Activated CD8-positive, alpha-beta memory T cell treated with anti-CD3 and anti-CD28 coated beads, Interleukin-2, amount 50 U/mL, for 1 hour (primary cell): ENCODE measurements at regions not wholly inside any gene's neighbourhood (a gene's known extent, or its start where the extent isn't known, plus 50 kb on each side); places are given as distances from the start of the nearest gene placed in this dataset.

Experiments used
- DNase-seq: peaks from one replicate; pipeline ENCODE4 v3.0.0-alpha.2; 2020; ENCODE audit errors: extremely low read depth

DNA sequence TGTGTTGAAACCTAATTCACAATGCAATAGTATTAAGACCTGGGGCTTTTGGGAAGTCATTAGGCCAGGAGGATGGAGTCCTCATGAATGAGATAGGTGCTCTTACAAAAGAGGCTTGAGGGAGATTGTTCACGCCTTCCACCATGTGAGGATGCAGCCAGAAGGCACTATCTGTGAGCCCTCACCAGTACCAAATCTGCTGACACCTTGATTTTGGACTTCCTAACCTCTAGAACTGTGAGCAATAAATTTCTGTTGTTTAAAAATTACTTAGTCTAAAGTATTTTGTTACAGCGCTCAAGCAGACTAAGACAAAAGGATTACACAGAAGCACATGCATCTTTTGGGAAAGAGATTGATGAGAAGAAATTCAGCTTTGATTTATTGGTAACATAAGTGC, 232.9 kb upstream of the NR4A3 start:
- no peak for DNase-seq

DNA sequence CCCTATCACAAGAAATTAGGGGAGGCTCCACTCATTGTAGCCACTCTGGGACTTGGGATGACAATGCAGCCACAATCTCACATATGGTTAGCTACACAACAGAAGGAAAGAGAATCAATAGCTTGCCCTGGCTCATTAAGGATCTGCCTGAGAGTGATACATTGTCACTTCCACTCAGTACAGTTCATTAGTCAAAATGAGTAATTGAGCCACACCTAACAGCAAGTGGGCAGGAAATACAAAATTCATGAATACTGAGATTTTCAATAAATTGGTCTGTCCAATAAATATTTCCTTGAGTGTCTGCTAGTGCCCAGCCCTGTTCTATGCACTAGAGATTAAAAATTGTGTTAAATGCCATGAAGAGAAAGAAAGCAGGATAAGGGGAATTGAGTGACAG, 231.3 kb upstream of the NR4A3 start:
- DNase-seq, result no peak

DNA sequence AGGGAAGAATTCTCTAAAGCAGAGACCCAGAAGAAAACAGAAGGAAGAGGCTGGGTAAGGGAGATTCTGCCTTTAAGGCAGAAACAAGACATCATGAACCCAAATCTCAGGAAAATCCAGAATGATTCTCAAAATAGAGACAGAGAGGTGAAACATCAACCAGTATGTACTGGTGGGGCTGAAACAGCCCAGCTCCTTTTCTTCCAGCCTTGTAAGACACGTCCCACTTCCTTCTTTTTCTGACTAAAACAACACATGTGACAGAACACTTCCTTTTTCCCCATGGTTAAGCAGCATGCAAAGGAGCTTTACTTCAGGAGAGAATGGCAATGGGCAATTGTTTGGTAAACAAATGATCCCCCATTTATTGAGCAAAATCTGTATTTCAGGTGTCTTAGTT, 230.8 kb upstream of the NR4A3 start:
- DNase-seq, result no peak

DNA sequence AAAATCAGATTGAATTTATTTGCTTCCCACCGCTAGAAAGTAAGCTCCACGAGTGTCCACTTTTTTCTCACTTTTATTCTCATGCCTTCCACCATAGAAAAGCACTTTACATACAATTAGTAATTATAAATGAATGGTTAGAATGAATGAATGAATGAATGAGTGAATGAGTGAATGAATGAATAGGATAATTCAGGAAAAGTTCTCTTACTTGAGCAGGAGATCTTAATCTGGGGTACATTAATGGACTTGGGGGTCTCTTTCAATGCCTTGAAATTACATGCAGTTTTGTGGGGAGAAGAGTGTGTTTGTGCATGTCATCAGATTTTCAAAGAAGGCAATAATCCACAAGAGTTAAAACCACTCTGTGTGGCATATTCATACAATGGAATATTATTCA, 229.9 kb upstream of the NR4A3 start:
- DNase-seq, result no peak

DNA sequence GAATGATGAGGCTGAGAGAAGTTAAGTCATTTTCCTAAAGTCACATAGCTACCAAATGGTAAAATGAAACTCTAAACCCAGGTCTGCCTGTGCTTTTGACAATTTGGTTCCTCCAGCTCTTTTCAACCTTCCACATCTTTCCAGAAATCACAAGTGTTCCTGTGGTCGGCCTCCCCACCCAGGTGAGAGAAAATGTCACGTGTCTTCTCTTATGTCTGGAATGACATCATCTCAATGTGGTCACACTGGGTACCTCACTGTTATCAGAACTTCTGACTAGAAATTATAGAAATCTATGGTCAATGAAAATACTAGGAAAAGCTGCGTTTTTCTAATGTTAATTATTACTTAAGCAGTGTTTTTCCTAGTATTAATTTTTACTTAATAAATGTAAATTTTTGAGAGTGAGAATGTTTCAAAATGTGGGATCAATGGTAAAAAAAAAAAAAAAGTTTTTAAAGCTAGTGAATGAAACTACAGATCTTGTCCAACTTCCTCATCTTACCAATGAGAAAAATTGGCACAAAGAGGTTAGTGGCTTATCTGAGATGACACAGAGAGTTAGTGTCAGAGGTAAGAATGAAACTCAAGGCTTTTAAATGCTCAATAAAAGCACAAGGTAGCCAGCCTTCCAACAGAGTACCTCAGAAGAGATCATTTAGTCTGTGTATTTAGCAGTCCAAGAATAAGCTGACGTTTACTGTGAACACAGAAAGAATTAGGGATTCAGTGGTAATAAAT, 228.7 kb upstream of the NR4A3 start:
- no peak for DNase-seq

DNA sequence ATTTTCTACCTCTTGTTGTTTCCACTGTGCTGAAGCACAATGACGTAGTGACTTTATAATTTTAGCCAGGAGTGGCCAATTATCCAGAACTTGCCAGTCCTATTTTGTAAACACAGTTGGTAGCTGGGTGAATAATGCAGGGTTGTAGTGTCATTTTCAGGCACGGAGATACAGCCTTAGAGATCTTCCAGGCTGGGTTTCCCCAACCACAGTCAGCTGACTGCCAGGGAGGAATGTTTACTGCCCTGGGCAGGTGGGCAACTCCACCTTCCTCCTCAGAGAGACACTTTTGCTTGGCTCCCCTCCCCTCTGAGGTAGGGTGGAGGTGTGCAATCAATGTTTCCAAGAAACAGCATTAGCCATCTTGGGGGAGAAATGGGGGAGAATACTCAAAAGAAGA, 228.1 kb upstream of the NR4A3 start:
- no peak for DNase-seq

DNA sequence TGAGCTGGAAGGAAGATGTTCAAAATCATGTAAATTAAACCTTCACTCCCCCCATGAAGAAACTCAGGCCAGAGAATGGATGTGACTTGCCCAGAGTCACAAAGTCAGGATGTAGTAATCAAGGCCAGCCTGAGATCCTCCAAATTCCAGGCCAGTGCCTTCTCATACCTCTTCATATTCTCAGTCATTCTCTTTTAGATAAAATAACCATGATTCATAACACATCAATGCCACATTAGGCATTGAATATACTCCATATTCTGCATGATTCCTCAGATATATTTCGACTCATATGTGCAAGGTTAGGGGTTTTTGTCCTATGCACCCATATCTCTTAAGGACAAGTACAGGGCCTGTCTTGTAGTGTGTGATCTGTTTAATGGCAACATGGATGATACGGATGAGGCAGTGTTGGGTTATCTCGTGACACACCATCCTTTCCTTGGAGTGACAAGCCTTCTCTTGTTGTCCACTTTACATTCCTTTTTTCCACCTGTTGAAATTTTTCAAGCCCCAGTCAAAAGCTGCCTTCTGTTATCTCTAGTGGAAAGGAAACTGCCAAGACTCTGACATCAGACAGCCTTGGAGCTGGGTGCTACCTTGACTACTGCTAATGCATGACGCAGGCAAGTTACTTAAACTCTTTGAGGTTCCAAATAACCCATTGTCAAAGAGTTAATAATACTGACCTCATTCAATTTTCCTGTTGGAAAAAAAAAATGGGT, 227.5 kb upstream of the NR4A3 start:
- no peak for DNase-seq

DNA sequence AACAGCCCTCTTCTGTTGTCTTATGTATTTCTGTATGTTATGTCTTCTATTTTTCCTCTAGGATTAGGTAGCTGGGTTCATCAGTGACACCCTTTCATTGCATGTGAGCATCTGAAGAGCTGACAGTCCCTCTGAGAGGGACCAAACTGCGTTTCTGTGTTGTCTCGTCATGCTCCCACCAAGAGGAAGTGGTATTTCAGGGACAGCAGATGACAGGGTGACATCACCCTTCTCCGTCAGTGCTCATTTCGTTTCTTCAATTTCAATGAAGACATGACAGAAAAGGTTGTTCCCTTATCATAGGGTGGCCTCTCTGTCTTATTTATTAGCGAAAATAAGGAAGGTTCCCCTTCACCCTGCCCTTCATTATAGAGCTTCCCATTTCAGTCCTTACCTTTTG, 225.9 kb upstream of the NR4A3 start:
- DNase-seq, result no peak

DNA sequence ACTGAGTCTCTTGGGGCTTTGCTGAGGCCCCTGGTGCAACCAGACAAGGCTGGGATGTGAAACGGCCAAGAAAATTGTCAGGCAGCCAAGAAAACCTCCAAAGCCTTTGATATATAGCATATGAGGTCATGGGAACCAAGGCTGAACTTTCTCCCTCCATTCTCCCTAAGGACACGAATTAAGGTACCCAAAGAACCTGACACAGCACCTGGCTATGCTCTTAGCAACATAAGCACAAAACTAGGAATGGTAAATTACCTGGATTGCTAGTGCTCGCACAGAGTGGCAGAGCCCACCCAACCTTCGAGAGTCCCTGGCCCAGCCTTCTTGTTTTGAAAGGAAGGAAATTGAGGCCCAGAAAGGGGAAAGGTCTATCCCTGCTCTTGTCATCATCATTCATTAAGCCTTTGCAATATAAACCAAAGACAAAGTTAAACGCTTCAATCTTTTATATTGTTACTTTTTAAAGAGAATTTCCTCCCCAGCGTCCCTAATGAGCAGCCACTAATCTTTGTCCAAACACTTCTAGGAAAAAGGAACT, 220.0 kb upstream of the NR4A3 start:
- no peak for DNase-seq

DNA sequence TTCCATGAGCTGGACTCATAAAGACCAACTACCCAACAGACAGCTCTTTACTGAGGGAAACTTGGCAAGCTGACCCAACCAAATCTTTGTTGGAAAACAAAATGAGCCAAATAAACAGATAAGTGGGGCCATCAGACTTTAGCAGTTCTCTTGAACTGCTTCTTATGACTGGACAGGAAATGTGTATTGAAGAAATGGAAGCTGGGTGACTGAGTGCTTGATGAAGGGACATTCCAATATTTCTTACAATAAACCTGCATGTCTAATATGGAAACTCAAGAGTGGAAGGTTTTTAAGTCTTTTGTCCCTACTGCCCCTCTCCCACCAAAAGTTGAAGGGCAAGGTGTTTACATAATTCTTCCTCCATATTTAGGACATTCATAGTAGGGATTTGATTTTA, 218.8 kb upstream of the NR4A3 start:
- no peak for DNase-seq

DNA sequence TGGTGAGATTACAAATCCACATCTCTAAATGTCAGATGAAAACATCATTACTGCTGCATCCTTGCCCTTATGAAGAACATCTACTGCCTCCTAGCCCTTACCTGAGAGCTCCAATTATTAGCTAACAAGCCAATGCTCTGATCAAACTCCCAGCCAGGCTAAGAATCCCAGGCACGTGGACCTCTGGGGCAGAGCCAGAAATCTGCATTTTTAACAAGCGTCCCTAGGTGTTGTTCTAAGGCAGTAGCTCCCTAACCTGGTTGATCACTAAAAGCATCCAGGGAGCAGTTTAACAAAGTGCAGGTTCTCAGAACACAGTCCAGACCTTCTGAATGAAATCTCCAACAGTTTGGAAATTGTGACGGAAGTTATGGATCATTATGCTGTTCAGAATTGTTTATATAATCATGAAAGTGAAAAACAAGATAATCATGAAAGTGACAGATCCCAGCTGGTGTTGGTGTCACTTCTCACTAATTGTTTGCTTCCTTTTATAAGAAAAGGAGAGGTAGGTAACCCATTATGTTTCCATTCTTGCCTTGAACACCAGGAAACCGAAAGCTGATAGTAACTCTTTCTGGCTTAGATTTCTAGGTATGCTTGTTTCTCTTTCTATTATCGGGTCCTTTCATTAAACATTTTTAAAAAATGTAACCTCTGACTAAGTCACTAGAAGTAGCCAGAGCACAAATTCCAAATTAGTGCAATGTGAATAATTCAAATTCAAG, 216.5 kb upstream of the NR4A3 start:
- DNase-seq, result no peak

DNA sequence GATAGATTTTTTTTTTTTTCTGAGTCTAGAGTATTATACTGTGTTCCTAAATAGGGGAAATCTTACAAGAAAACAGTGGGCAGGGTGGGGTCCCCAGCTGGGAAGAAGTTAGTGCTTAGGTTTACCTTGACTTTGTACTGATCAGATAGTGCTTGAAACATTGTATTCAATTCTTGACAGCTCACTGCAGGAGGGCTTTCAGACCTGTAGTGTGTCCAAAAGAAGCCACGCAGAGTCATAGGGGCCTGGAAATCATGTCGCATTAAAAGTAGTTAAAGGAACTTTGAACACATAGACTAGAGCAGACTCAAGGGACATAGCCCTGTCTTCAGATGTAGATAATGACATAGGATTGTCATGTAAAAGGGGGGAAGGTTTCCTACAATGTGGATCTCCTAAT, 215.4 kb upstream of the NR4A3 start:
- no peak for DNase-seq

DNA sequence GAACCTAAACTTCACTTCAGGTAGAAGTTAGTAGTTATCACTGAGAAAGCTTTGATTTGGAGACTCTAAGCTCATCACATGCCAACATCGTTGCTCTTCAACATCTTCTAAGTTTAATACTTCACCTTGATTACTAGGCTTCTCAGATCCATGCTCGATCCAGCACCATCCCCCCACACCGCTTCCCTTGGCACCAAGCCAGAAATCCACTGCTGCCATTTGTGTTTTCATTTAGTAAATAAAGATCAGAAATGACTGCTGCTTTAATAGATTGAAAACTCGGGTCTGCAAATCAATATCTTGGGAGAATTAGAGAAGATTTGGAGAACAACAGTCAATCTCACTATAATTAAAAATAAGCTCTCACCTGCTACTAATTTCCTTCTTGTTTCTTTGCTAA, 214.7 kb upstream of the NR4A3 start:
- no peak for DNase-seq

DNA sequence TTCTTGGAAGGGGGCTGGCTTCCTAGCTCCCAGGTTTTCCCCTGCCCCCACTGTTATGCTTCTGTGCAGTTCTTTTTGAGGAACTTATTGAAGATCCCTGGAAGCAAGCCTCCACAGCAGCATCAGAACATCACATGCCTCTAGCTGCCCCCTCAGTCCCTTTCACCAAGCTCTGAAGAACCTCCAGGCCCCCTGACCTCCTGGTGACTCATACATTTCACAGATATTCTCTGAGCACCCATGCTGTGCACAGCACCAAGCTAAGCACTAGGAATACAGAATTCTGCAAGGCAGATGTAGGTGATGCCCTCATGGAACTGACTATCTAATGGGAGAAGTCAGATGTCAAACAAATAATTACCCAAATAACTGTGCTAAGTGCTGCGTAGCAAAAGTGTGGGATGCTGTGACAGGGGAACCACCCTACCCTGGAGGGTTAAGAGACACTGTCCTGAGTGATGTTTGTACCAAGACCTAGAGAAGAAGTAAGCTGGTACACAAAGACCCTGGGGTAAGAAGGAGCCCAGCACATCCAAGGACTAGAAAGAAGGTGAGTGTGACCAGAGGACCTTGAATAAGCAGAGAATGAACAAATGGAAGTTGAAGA, 213.7 kb upstream of the NR4A3 start:
- DNase-seq, result no peak

DNA sequence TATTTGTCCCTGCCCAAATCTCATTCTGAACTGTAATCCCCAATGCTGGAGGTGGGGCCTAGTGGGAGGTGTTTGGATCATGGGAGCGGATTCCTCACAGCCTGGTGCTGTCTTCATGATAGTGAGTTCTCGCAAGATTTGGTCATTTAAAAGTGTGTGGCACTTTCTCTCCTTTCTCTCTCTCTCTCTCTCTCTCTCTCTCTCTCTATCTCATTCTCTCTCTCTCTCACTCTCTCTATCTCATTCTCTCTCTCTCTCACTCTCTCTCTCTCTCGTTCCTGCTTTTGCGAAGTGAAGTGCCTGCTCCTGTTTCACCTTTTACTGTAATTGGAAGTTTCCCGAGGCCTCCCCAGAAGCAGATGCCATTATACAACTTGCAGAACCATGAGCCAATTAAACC, 207.3 kb upstream of the NR4A3 start:
- no peak for DNase-seq

DNA sequence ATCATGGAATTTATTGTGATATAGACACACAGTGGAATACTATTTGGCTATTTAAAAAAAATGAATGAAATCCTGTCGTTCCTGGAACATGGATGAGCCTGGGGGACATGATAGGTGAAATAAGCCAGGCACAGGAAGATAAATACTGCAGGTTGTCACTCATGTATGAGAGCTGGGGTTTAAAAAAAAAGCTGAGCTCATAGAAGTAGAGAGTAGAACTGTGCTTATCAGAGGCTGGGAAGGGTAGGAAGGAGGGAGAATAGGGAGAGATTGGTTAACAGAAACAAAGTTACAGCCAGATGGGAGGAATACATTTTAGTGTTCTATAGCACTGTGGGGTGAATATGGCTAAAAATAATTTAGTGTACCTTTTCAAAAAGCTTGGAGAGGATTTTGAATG, 200.6 kb upstream of the NR4A3 start:
- no peak for DNase-seq

DNA sequence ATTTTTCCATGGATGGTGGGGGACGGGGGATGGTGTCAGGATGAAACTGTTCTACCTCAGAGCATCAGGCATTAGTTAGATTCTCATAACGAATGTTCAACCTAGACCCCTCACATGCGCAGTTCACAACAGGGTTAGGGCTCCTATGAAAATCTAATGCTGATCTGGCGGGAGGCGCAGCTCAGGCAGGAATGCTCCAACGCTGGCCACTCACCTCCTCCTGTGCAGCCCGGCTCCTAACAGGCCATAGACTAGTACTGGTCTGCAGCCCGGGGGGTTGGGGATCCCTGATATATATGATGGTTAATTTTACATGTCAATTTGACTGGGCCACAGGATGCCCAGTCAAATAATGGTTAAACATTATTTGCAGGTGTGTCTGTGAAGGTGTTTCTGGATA, 199.0 kb upstream of the NR4A3 start:
- no peak for DNase-seq

DNA sequence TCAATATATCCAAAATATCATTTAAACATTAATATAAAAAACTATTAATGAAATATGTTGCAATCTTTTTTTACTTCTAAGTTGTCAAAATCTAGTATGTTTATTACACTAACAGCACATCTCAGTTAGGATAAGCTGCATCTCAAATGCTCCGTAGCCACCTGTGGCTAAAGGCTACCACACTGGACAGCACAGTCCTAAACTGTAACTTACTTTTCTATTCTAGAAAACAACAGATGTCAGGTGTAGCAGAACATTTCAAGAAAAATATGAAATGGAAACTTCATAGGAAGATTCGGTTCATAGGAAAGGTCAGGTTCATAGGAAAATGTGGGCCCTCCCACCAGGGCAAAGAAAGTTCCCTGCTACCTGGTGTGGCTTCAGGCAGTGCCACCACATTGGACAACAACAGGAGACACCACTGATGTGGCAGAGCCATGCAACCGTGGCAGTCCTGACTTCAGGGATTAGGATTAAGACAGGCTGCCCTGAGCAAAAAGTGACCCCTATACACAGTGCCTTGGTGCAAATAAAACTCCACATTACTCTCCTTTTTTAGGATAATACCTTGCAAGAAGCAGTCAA, 197.8 kb upstream of the NR4A3 start:
- DNase-seq, result no peak

DNA sequence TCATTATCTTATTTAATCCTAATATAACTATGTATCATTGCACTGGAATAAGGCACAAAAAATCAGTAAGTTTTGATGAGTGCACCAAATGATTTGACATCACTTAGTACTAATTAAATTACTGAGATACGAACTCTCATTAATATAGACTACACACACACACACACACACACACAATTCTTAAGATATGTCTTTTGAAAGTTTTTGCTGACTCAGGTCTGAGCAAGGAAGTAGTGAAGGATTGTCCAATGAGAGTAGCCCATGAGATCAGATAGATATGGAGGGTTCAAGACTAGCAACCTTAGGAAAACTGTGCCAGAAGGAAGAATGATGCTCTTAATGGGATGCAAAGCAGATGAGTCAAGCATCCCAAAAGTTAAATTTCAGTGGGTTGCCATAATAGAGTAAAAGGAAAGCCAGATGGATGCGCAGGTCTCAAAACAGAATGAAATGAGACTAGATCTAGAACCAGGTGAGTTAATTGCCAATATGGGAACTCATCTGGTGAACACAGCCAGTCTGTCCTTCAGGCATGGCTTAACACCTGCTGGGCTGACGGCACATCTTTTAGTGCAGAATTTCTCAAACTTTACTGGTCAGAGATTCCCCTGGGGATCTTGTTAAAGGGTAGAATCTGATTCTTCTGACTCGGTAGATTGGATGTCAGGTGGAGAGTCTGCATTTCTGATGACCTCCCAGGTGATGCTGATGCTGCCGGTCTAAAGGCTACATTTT, 197.0 kb upstream of the NR4A3 start:
- no peak for DNase-seq

DNA sequence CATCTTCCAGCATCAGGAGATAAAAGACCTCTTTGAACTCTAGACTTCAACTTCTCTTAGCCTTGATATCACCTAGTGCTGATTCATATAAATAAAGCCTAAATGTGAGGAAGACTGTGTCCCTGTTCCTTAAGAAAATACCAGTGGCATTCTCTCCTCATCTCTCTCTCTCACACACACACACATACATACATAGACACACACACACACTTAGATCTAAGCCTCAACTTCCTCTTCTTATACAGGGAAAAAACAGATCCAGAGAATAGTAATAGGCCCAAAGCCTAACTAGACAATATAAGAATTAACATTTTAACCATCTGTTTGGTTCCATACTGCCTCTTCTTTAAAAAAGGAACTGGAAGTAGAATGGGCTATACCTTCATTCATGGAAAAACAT, 195.3 kb upstream of the NR4A3 start:
- no peak for DNase-seq

DNA sequence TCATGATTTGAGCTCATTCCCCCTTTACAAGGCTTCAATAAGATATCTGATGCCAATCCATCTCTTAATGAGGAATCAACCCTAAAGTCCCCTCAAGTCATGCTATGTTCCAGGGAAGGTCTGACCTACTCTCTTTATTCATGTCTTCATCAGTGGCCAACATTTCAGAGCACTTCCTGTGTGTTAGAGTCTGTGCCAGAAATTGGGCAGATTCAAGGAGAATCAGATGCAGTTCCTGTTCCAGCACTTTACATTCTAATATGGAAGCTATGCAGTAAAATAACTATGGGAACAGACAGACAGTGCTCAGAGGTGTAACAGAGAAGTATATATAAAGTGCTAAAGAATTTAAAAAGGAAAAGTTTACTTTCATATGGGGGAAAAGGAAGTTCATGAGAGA, 193.4 kb upstream of the NR4A3 start:
- no peak for DNase-seq
